Adrenal gland (tissue), 9 donors: ENCODE measurements at regions not wholly inside any gene's neighbourhood (a gene's known extent, or its start where the extent isn't known, plus 50 kb on each side); places are given as distances from the start of the nearest gene placed in this dataset.

Source experiments
- DNase-seq, 7 donors: peaks; one replicate each; pipeline ENCODE4 v3.0.0-alpha.2; 2019 to 2020
- H3K27ac ChIP-seq, 5 donors: fragments of 200-600 bp; sonication (generic) in 4 of 5; 1 replicate in 3 of 5; 2 replicates in 2 of 5; pipeline versions ENCODE4 v1.5.1 to v1.8.0; 2016 to 2020; ENCODE audit warnings: mild to moderate bottlenecking in 1 of 5
- H3K27me3 ChIP-seq: fragments of 200-600 bp; 2 replicates; pipeline ENCODE4 v1.8.0; 2021
- H3K36me3 ChIP-seq, 2 donors: fragments of 200-600 bp; replicated peaks in 1 of 2; 1 replicate in 1 of 2; 2 replicates in 1 of 2; pipeline versions ENCODE4 v1.5.1 to v1.8.0; 2018 to 2022
- H3K4me1 ChIP-seq, 2 donors: fragments of 200-600 bp; replicated peaks in 1 of 2; 1 replicate in 1 of 2; 2 replicates in 1 of 2; pipeline versions ENCODE4 v1.5.1 to v1.8.0; 2018 to 2021
- H3K4me3 ChIP-seq, 4 donors: fragments of 200-600 bp; sonication (generic) in 3 of 4; one replicate each; pipeline ENCODE4 v1.5.1; 2016 to 2018
- H3K9me3 ChIP-seq, 3 donors: fragments of 200-600 bp; sonication (generic) in 1 of 3; replicated peaks in 1 of 3; 1 replicate in 2 of 3; 2 replicates in 1 of 3; pipeline versions ENCODE4 v1.5.1 to v1.8.0; 2016 to 2021
- CTCF ChIP-seq, 6 experiments: fragments of 450-650 bp in 4 of 6; fragments of 200-600 bp in 2 of 6; sonication (generic) in 1 of 6; IDR thresholded peaks; 1 replicate in 5 of 6; 2 replicates in 1 of 6; pipeline versions ENCODE4 v1.5.1 to v1.8.0; 2016 to 2021; ENCODE audit warnings: antibody characterized with exemption in 6 of 6, mild to moderate bottlenecking in 2 of 6, moderate library complexity in 1 of 6
- POLR2A ChIP-seq, 2 donors: fragments of 450-650 bp; IDR thresholded peaks; one replicate each; pipeline ENCODE4 v1.6.1; 2017; ENCODE audit warnings: antibody characterized with exemption in 2 of 2, mild to moderate bottlenecking in 2 of 2, moderate library complexity in 1 of 2
- WGBS, 4 donors: extraction: QIAGEN DNeasy Blood & Tissue Kit in 2 of 4; methylation state at CpG; one replicate each; pipeline versions ENCODE4 v1.1.5 to v1.1.7; 2013 to 2017; 5-methylcytosine and 5-hydroxymethylcytosine counted together
- intact Hi-C, 2 donors: fragments of 100-400 bp; cut with DNase I; formaldehyde crosslinking; loops; one replicate each; pipeline versions ENCODE4 v1.14.1 to v1.15.0; 2022 to 2023
- donor health status: healthy with polysubstance abuse.
- donor health status: Bipolar disorder and iron deficiency.
- donor health status: DM: yes; HTN: yes; CAD: no.
- donor health status: DM: no; HTN: no; CAD: no.
- donor health status: DM: no; HTN: no; CAD: no.

GRCh38 chr4:137609718-137610430 is 77.6 kb upstream of the PCDH18 start:
- DNase-seq: no peak
- WGBS, 4 donors: 52 to 65% (median 58%) methylated on average over 4 of the region's 4 CpGs
- no peak for TF ChIP-seq CTCF (IDR thresholded peaks at IDR 0.05)
- no peak for TF ChIP-seq POLR2A (IDR thresholded peaks at IDR 0.05)
- Histone ChIP-seq H3K36me3 (no peaks in the 10 kb centered on the region), H3K9me3 (no peaks in the 10 kb centered on the region), H3K4me3 (peak overlapping the region in 1 of 4 donors; percentile 15), H3K27ac (peak overlapping the region in 2 of 5 donors; percentile 18 to 57), H3K27me3 (no peaks in the 10 kb centered on the region), H3K4me1 (no peaks in the 10 kb centered on the region)
- intact Hi-C loops: no loop called here

- Histone ChIP-seq H3K4me3 (no peak overlapping the region), H3K9me3 (no peaks in the 10 kb centered on the region), H3K36me3 (no peaks in the 10 kb centered on the region), H3K27me3 (no peaks in the 10 kb centered on the region), H3K4me1 (no peaks in the 10 kb centered on the region), H3K27ac (no peak overlapping the region)
- intact Hi-C loops: no loop called here
- WGBS, 4 donors: 61 to 79% (median 72%) methylated on average over 1 of the region's 1 CpG
- TF ChIP-seq POLR2A (IDR thresholded peaks at IDR 0.05) (no peak), CTCF (IDR thresholded peaks at IDR 0.05) (no peak)
- no peak for DNase-seq
Measured at GRCh38 chr4:137608085-137608484, 75.8 kb upstream of the PCDH18 start.

GRCh38 chr4:137602436-137602835 is 70.1 kb upstream of the PCDH18 start:
- TF ChIP-seq CTCF (IDR thresholded peaks at IDR 0.05): no peak
- TF ChIP-seq POLR2A (IDR thresholded peaks at IDR 0.05): no peak
- H3K9me3 ChIP-seq: no peaks in the 10 kb centered on the region
- no peak overlapping the region for H3K4me3 ChIP-seq
- H3K27me3 ChIP-seq: no peaks in the 10 kb centered on the region
- H3K36me3 ChIP-seq: no peaks in the 10 kb centered on the region
- intact Hi-C loops: no loop called here
- no peak overlapping the region for H3K27ac ChIP-seq
- H3K4me1 ChIP-seq: no peaks in the 10 kb centered on the region
- WGBS, 4 donors: 70 to 83% (median 72%) methylated on average over 2 of the region's 2 CpGs
- DNase-seq: no peak

- no peaks in the 10 kb centered on the region for H3K4me1 ChIP-seq
Measured at GRCh38 chr4:137601934-137602333, 69.6 kb upstream of the PCDH18 start.

More at GRCh38 chr4:137601934-137602333, 69.6 kb upstream of the PCDH18 start:
- WGBS, 4 donors: 61 to 79% (median 73%) methylated on average over 1 of the region's 1 CpG
- intact Hi-C loops: no loop called here
- H3K27ac ChIP-seq: no peak overlapping the region
- no peak for TF ChIP-seq CTCF (IDR thresholded peaks at IDR 0.05)
- H3K27me3 ChIP-seq: no peaks in the 10 kb centered on the region
- DNase-seq: no peak
- no peak overlapping the region for H3K4me3 ChIP-seq
- no peaks in the 10 kb centered on the region for H3K9me3 ChIP-seq
- no peaks in the 10 kb centered on the region for H3K36me3 ChIP-seq
